Heart left ventricle (tissue), 16 donors: ENCODE measurements at regions not wholly inside any gene's neighbourhood (a gene's known extent, or its start where the extent isn't known, plus 50 kb on each side); places are given as distances from the start of the nearest gene placed in this dataset.

Source experiments
- ATAC-seq, 4 donors: fragments of 200-7000 bp; cut with Tn5 transposase; one replicate each; pipeline ENCODE4 v1.9.1; 2020 to 2022; ENCODE audit warnings: moderate library complexity in 4 of 4, mild to moderate bottlenecking in 3 of 4, moderate number of reproducible peaks in 1 of 4
- DNase-seq, 5 donors: peaks; one replicate each; pipeline ENCODE4 v3.0.0-alpha.2; 2020
- H3K27ac ChIP-seq, 12 donors: fragments of 200-600 bp; sonication (generic) in 4 of 12; one replicate each; pipeline versions ENCODE4 v1.5.0 to v1.8.0; 2016 to 2022; ENCODE audit warnings: mild to moderate bottlenecking in 2 of 12
- H3K27me3 ChIP-seq, 9 donors: fragments of 200-600 bp; sonication (generic) in 2 of 9; one replicate each; pipeline versions ENCODE4 v1.5.1 to v1.8.0; 2016 to 2022; ENCODE audit warnings: mild to moderate bottlenecking in 3 of 9
- H3K36me3 ChIP-seq, 9 donors: fragments of 200-600 bp; sonication (generic) in 2 of 9; one replicate each; pipeline versions ENCODE4 v1.5.0 to v1.8.0; 2018 to 2022; ENCODE audit warnings: mild to moderate bottlenecking in 2 of 9
- H3K4me1 ChIP-seq, 12 donors: fragments of 200-600 bp; sonication (generic) in 4 of 12; one replicate each; pipeline versions ENCODE4 v1.5.0 to v1.8.0; 2016 to 2022; ENCODE audit warnings: mild to moderate bottlenecking in 3 of 12
- H3K4me3 ChIP-seq, 12 donors: fragments of 200-600 bp; sonication (generic) in 4 of 12; one replicate each; pipeline versions ENCODE4 v1.5.0 to v1.8.0; 2017 to 2022; ENCODE audit warnings: mild to moderate bottlenecking in 9 of 12, moderate library complexity in 4 of 12
- H3K9me3 ChIP-seq, 12 donors: fragments of 200-600 bp; sonication (generic) in 4 of 12; one replicate each; pipeline versions ENCODE4 v1.5.0 to v1.8.0; 2016 to 2022; ENCODE audit warnings: mild to moderate bottlenecking in 1 of 12
- CTCF ChIP-seq, 12 donors: fragments of 200-600 bp; sonication (generic) in 4 of 12; IDR thresholded peaks; one replicate each; pipeline versions ENCODE4 v1.5.0 to v1.8.0; 2018 to 2022; ENCODE audit warnings: antibody characterized with exemption in 12 of 12, mild to moderate bottlenecking in 5 of 12
- POLR2A ChIP-seq, 2 donors: fragments of 450-650 bp; IDR thresholded peaks; one replicate each; pipeline ENCODE4 v1.6.1; 2017; ENCODE audit warnings: antibody characterized with exemption in 2 of 2, mild to moderate bottlenecking in 2 of 2, moderate library complexity in 2 of 2
- WGBS, 4 donors: extraction: QIAGEN DNeasy Blood & Tissue Kit in 2 of 4; methylation state at CpG; one replicate each; pipeline versions ENCODE4 v1.1.5 to v1.1.7; 2013 to 2018; 5-methylcytosine and 5-hydroxymethylcytosine counted together
- intact Hi-C, 10 donors: fragments of 100-400 bp; cut with DNase I; formaldehyde crosslinking; loops; one replicate each; pipeline versions ENCODE4 v1.11.1 to v1.14.2; 2022
- donor health status: ischemic (EF 13 %, LVEDD 7.1; RV severe dilation, severe dysfunction).
- donor health status: healthy with polysubstance abuse.
- donor health status: DM: no; HTN: yes; CAD: no.
- donor health status: DM: no; HTN: no; CAD: no.
- donor health status: ischemic (EF 25% LVEDD 6.9; RV normal size, moderate dysfunction).
- donor health status: ischemic (EF 25% LVEDD 5.7; RV mildly dilated, moderate dysfunction).
- donor health status: healthy.
- donor health status: DM: yes; HTN: yes; CAD: no.
- donor health status: ischemic (EF 35%, LVEDD 5.7; RV mildly dilated, moderate dysfunction).
- donor health status: nonischemic (EF 11% LVEDD 7.7; RV severe dilation, severe dysfunction).
- donor health status: DM: yes; HTN: yes; CAD: no.
- donor health status: PGD.
- donor health status: ischemic (EF 29% LVEDD 5.4; RV normal size, mild dysfunction).
- donor health status: nonischemic (EF 23%, LVEDD 6.1; RV moderate dilation, normal function).

DNA sequence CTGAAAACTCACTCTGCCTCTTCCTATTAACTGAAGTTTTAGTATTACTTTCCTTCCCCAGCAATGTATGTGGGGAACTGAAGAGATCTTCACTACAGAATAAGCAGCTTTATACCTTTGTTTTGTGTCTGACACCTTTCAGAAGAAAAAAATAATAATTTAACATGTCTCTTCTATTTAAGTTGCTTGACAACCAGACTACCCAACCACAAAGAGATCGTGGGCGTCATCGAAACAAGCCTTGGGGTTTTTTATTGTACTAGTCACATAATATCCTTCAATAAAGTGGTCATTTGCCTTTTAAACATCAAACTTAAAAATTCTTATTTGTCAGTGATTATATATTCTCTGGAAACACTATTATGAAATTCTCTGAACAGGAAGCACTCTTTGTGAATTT is 123.7 kb downstream of the CHD9NB start:
- ATAC-seq (no peak), DNase-seq (no peak)
- 86 to 91% (median 88%) methylated on average over 3 of the region's 3 CpGs for WGBS, 4 donors
- H3K4me1 ChIP-seq = no peaks in the 10 kb centered on the region
- no peak overlapping the region for H3K4me3 ChIP-seq
- H3K27me3 ChIP-seq = no peaks in the 10 kb centered on the region
- no peaks in the 10 kb centered on the region for H3K36me3 ChIP-seq
- TF ChIP-seq POLR2A (IDR thresholded peaks at IDR 0.05) = no peak
- no peak for TF ChIP-seq CTCF (IDR thresholded peaks at IDR 0.05)
- H3K9me3 ChIP-seq = peaks cover 0 to 8% (median 0%) of the 10 kb centered on the region in 12 donors
- intact Hi-C loops = no loop called here
- no peak overlapping the region for H3K27ac ChIP-seq

DNA sequence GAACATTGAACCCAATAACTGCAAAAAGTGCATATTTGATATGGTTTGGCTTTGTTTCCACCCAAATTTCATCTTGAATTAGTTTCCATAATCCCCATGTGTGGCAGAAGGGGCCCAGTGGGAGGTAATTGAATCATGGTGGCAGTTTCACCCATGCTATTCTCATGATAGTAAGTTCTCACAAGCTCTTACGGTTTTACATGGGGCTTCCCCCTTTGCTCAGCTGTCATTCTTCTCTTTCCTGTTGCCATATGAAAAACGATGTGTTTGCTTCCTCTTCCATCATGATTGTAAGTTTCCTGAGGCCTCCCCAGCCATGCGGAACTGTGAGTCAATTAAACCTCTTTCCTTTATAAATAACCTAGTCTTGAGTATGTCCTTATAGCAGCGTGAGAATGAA is 127.6 kb downstream of the CHD9NB start:
- no peaks in the 10 kb centered on the region for H3K27me3 ChIP-seq
- H3K4me3 ChIP-seq = no peak overlapping the region
- no peaks in the 10 kb centered on the region for H3K9me3 ChIP-seq
- H3K27ac ChIP-seq = no peak overlapping the region
- intact Hi-C loops = no loop called here
- 48 to 56% (median 52%) methylated on average over 4 of the region's 4 CpGs for WGBS, 4 donors
- DNase-seq = no peak
- H3K4me1 ChIP-seq = no peaks in the 10 kb centered on the region
- no peaks in the 10 kb centered on the region for H3K36me3 ChIP-seq
- TF ChIP-seq POLR2A (IDR thresholded peaks at IDR 0.05) = no peak
- TF ChIP-seq CTCF (IDR thresholded peaks at IDR 0.05) = no peak
- ATAC-seq = no peak

GRCh38 chr16:52924162-52924561 is 128.5 kb downstream of the CHD9NB start:
- Histone ChIP-seq H3K9me3 (no peaks in the 10 kb centered on the region), H3K27ac (no peak overlapping the region), H3K4me3 (no peak overlapping the region), H3K36me3 (no peaks in the 10 kb centered on the region), H3K27me3 (no peaks in the 10 kb centered on the region), H3K4me1 (no peaks in the 10 kb centered on the region)
- no peak for DNase-seq
- WGBS, 4 donors = 73 to 77% (median 76%) methylated on average over 4 of the region's 4 CpGs
- TF ChIP-seq POLR2A (IDR thresholded peaks at IDR 0.05) (no peak), CTCF (IDR thresholded peaks at IDR 0.05) (no peak)
- ATAC-seq = no peak
- intact Hi-C loops = no loop called here

DNA sequence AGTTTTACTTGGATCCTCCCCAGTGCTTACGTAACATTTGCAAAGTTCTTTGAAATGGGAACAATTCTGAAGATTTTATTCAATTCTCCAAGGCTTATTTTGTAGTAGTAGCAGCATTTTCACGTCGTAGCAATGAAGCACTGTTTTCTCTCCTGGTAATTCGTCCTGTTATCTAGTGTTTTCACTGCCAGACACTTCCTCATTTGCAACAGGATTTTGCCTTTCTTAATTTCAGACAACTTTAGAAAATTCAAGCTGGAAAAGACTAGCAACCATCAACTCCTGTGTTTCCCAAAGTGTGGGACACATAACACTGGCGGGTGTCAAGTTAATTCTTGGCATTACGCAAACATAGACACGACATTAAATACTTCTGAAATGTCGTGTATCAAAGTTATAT is 131.6 kb downstream of the CHD9NB start:
- no peak for TF ChIP-seq POLR2A (IDR thresholded peaks at IDR 0.05)
- no peak for TF ChIP-seq CTCF (IDR thresholded peaks at IDR 0.05)
- no peak overlapping the region for H3K27ac ChIP-seq
- H3K4me3 ChIP-seq = no peak overlapping the region
- WGBS, 4 donors = 62 to 70% (median 67%) methylated on average over 8 of the region's 8 CpGs
- no peaks in the 10 kb centered on the region for H3K36me3 ChIP-seq
- intact Hi-C loops = no loop called here
- H3K9me3 ChIP-seq = no peaks in the 10 kb centered on the region
- DNase-seq = no peak
- ATAC-seq = no peak
- no peaks in the 10 kb centered on the region for H3K27me3 ChIP-seq
- no peaks in the 10 kb centered on the region for H3K4me1 ChIP-seq
